ENCODE measurements at regions not wholly inside any gene's neighbourhood (a gene's known extent, or its start where the extent isn't known, plus 50 kb on each side); places are given as distances from the start of the nearest gene placed in this dataset.

- TF ChIP-seq CTCF (IDR thresholded peaks at IDR 0.05), result no peak
- Histone ChIP-seq H3K4me3 (no peak overlapping the region), H3K27ac (peak overlapping the region in 1 of 2 donors; percentile 60)
- no peak for DNase-seq (ENCODE audit: low spot score)
Observed at GRCh38 chr12:91241756-91242155, 59.1 kb upstream of the DCN start.

- no peak overlapping the region for H3K4me3 ChIP-seq
- DNase-seq (ENCODE audit: low spot score), result no peak
- no peak for TF ChIP-seq CTCF (IDR thresholded peaks at IDR 0.05)
- H3K27ac ChIP-seq, result peak overlapping the region; percentile 37 to 55
Observed at GRCh38 chr12:91240386-91241095, 57.9 kb upstream of the DCN start.

DNA sequence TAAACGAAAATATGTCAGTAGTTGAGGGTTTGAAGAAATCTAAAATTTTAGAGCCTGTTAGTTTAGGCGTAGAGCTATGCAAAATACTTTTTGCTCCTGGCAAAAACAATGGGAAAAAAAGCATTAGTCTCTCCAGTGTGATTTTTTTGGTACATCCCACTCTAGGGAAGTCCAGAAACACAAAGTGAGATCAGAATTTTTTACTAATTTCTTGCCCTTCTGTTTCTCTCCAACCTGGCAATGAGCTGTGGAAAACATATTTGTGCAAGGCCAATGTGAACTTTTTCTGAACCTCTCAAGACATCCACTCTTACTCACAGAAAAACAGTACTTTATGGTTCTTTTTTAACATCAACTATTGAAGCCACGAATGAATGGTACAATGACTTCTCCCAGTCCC lies 56.9 kb upstream of the DCN start:
- Histone ChIP-seq H3K27ac (peak overlapping the region; percentile 36 to 60), H3K4me3 (no peak overlapping the region)
- no peak for TF ChIP-seq CTCF (IDR thresholded peaks at IDR 0.05)
- DNase-seq (ENCODE audit: low spot score), result no peak
